ENCODE measurements at regions not wholly inside any gene's neighbourhood (a gene's known extent, or its start where the extent isn't known, plus 50 kb on each side); places are given as distances from the start of the nearest gene placed in this dataset.
A peak's percentile ranks its signal among the peaks of the same experiment; 100 is the strongest.

DNA sequence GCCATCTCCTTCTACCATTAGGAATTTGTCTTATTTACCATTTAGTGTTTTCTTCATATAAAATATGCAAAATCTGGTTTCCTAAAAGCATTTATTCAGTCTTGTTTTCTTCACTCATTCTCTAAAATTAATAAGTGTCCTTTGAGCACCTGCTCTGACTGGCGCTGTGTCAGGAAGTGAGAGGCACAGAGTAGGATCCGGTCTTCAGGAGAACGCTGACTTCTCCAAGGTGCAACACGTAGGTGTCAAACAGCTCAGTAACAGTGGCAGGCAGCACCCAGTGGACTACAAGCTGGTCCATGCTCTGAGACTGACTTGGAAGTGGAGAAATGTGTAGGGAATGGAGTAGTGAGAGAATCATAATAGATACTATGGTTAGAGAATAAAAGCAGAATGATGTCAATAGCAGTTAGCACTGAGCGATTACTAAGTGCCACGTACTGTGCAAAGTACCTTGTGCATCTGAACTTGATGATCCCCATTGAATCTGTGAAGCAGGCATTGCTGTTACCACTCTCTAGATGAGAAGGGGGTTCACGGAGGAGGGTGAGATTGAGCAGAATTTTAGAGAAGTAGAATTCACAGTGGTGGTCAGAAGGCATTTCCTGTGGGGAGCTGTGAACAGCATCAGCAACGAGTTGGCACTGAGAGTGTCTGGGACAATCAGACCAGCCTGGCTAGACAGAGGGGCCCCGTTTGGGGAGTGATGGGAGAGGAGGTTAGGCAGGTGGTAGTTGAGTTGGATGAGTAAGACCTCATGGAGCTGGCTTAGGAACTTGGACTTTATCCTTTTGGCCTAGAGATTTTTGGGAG is 569.8 kb downstream of the QKI start:
- DNase-seq (ENCODE audit: low read depth in 4 of 4, low spot score in 3 of 4), result no peak

DNA sequence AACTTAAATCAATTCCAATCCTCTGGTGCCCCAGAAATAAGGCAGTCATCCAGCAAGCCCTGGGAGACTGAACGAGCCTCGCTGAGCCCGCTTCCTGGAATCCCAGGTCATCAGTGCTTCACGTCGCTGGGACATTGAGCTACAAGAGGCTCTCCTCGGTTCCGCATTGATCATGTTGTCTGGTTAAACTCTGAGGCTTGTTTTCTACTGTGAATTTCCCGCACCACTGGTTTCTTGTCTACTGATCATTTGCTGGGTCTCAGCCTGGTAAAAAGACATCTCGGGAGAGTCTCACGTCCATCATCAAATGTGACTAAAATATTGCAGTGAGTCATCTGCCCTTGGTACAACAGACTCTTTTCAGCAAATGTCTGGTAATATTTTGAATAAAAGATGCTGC is 569.2 kb downstream of the QKI start:
- DNase-seq (ENCODE audit: low read depth in 4 of 4, low spot score in 3 of 4), result no peak

- no peak for DNase-seq (ENCODE audit: low read depth in 4 of 4, low spot score in 3 of 4)
Measured at GRCh38 chr6:163974322-163974721, 559.8 kb downstream of the QKI start.

GRCh38 chr6:163971841-163972838 is 557.6 kb downstream of the QKI start:
- no peak for DNase-seq (ENCODE audit: low read depth in 4 of 4, low spot score in 3 of 4)

- DNase-seq (ENCODE audit: low read depth in 4 of 4, low spot score in 3 of 4), result no peak
Measured at GRCh38 chr6:163970846-163971564, 556.5 kb downstream of the QKI start.

DNA sequence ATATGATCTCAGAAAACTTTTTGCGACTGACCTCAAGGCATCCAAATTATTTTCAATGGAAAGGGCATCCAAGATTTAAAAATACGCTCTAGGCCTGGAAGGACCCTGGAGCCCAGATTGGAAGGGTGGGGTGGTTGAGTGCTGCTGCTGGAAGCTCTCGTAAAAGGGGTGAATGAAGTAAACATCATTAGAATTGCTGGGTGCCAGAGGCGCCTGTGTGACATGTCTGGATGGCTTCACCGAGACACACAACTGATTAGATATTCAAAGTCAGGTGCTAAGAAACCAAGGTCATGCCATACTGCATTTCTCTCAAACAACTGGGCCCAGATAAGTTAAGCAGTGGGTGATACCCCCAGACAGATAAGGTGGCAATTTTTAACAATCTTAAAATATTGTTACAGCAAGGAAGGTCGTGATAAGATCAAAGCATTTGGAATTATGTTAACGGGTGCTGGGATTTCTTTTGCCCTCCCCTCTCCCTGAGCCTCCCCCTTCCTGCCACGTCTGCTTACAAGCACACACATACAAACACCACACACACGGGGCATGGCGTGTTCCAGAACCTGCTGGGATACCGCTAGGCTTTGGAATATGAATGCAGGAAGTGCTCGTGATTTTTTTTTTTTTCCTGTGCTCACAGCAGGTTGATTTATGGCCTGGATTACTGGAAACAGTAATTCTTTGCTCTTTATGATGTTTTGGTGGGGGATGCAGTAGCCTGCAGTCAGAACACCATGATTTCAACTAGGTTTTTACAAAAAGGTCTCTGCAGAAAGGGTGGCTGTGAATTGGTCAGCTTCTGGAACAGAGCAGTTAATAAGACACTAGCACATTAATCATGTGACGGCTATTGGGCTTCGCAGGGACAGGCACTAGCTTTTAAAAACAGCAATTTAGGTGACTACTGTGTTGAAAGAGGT is 551.2 kb downstream of the QKI start:
- peak in 2 of 4 donors; percentile 63 for DNase-seq (ENCODE audit: low read depth in 4 of 4, low spot score in 3 of 4)

DNA sequence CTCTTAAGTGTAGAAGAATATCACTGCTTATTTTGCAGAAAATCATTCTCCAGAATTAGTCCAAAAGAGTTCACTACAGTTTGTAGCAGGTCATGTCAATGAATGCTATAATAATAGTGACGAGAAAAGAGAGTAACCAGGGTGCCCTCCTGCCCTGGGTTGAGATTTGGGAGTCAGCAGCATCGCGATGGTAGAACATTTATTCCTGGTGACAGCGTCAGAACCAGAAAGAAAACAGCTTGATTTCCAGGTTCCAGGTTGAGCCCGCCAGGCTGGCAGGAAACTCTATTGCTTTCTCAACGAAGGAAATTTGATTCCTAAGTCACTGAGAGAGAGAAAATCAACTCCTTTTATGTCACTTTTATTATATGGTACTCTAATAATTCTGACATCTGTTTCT is 550.3 kb downstream of the QKI start:
- no peak for DNase-seq (ENCODE audit: low read depth in 4 of 4, low spot score in 3 of 4)

DNA sequence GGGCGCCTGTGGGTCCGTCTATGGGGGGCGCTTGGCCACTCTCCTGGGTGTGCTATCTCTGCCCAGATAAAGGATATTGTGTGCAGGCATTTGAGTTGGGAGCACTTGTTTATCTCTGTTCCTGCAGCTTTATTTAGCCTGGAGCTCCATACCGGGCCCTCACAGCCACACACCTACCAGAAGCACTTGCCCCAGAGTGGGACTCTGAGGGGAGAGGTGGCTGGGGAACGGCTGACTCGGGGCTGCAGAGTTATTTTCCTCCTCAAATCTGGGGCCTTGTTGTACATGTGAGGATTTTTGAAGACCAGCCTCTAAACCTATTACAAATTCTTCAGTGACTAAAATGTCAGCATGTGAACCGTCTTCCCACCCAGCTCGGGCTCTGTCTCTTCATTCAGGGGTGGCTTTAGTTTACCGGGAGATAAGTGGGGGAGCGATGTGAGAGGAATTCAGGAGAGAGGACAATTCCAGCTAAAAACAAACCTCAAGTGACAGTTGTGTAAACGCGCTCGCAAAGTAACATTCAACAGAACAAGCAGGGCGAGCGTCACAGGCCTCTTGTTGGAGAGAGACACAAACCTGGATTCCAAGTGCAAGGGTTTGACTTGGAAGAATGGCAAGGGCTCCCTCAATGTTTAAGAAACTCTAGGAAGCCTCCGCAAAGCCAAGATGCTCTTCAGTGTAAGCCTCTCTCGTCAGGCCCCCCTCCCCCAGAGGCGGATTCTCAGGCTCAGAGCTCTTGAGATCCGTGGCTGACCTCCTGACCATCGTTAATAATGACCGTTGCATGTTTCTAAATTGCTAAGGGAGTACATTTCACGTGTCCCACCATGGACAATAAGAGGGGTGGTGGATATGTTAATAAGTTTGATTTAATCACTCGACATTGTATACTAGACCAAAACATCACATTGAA is 548.9 kb downstream of the QKI start:
- no peak for DNase-seq (ENCODE audit: low read depth in 4 of 4, low spot score in 3 of 4)

DNA sequence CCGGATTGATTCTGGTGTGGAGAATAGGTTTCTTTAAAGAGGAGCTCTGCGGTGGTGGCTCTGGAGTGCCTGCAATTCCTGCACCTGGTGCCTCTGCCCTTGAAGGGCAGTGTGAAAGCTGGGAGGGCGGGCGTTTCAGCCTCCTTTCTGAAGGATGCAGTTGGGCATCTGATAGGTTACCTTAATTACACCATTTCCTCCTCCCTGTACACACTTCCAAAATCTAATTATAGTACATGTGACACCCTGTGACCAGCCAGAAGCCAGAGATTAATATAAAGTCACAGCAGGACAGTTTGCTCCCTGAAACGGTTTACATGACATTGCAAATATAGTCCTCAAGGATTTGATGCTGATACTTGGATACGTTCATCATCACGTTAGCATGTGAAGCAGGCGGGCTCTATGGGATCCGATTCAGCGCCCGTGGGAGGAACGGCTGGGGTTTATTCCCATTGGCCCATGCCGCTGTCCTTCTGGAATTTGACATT is 548.2 kb downstream of the QKI start:
- DNase-seq (ENCODE audit: low read depth in 4 of 4, low spot score in 3 of 4), result no peak

GRCh38 chr6:163960128-163960527 is 545.6 kb downstream of the QKI start:
- no peak for DNase-seq (ENCODE audit: low read depth in 4 of 4, low spot score in 3 of 4)

DNA sequence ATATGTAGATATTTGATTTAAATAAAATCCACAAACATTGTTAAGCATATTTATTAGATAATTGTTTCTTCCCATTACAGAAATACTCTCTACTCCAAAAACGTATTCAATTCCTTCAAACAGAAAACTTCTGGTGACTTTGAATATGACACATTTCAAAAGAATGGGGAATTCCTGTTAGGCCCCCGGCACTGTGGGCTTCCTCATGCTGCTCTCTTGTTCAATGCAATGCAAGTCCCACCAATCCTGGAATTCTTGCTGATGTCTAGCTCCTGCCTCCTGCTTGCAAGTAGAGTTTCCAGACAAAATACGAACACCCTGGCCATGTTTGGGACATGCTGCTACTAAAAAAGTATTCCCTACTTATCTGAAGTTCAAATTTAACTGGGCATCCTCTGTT is 544.1 kb downstream of the QKI start:
- DNase-seq (ENCODE audit: low read depth in 4 of 4, low spot score in 3 of 4), result no peak

DNA sequence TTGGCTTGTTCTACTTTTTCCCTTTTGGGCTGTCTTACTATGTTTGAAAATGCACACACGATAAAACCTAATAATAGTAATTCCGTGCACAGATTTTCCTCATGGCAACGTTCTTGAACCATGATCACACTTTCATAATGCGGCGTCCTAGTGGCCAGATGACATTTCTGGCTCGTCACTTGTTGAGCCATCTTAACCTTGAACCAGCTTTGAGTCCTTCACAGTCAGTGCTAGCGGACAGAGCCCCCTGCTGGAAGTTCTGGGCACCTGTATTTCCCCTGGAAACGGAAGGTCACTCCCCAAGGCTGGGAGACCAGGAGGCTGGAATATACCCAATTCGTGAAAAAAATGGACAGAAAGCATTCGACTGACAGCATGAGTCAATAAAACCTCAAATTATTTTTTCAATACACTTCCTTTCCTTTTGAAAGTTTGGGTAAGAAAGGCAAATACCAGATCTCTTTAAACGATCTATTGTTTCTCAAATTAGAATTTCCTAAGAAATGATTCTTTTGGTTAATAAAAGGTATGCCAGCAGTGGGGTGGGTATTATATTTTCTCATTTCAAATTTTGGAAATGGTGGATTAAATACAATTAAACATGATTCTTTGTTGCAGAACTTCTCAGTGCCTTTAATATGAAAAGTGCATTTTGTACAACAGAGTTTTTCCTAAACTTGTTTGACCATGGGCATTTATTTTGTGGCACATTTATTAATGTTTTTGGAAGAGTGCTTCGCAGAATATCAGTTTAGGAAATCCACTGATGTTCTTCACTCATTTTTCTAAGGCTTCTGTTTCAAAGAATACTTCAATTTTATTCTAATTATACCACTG is 542.3 kb downstream of the QKI start:
- DNase-seq (ENCODE audit: low read depth in 4 of 4, low spot score in 3 of 4), result peak in 1 of 4 donors; percentile 51

DNA sequence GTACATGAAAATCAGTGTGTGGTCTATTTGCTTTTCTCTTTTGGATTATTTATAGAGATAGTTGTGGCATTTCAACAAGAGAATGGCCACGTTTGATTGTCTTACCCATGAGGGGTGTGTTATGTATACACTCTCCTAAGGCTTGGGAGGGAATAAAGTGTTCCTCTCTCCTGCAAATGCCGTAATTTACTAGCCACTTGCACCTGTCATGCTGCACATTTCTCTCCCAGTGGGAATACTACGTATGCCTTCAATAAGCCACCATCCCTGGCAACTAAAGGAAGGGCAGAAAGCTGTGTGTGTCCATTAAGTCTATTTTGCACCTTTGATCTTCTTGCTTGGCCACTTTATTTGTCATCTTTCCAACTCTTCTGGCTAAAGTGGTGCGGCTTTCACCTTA is 541.2 kb downstream of the QKI start:
- no peak for DNase-seq (ENCODE audit: low read depth in 4 of 4, low spot score in 3 of 4)

DNA sequence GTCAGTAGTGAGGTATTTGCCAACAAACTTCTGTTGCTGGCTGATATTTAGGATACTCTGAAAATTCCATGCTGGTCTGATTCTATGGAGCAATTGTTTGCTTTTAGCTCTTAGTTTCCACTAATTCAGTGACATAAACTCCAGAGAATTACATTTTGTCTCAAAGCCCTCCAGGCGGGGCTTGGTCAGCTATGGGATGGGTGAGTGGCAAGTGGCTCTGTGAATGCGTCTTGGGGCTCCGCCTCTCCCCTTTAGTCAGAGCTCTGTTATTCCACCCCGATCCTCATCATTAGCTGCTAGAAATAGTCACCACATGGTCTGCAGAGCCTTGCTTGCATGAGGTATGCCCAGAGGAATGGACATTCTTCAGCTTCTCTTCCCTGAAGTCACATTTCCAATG is 540.6 kb downstream of the QKI start:
- no peak for DNase-seq (ENCODE audit: low read depth in 4 of 4, low spot score in 3 of 4)

DNA sequence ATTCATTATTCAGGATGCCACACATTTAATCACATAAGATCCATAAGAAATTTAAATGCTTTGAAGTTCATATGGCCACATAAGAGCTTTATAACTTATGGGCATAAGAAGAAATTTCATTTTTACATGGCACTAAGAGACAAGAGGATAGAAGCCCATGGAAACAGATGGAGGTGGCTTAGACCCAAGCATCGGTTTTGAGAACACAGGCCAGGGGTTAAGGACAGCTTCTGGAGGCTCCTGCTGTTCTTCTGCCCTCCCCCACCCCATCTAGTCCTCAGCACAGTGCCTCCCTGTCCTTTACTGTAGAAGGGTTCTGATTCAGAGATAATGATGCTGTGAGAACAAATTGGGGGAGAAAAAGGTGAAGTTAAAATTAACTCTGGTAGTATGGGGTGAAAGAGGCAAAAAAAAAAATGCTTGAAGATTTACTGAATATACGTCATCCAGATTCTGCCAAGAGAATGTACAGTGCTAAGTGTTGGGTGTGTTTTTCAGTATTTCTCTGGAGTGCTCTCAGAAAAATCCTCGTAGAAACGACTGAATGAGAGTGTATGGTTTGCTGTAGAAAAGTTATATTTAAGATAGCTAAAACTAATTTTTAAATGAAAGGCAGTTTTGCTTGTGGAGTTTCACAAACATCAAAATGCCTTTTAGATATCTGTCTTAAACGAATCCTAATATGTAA is 539.7 kb downstream of the QKI start:
- no peak for DNase-seq (ENCODE audit: low read depth in 4 of 4, low spot score in 3 of 4)

GRCh38 chr6:163952005-163952404 is 537.5 kb downstream of the QKI start:
- no peak for DNase-seq (ENCODE audit: low read depth in 4 of 4, low spot score in 3 of 4)

DNA sequence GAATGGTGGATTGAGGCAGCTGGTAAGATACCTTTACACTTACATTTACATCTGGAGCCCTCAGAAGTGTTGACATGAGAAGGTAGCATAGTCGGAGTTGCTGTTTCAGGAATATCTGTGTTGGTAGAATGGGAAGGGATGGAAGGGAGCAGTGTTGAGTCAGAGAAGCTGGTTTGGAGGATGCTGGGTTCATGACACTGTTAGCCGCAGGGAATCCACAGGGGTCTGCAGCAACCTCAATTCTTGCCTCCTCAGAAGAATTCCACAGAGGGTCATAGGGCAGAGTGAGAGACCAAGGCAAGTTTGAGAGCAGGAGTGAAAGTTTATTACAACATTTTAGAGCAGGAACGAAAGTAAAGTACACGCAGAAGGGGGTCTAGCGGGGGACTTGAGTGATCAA is 536.8 kb downstream of the QKI start:
- no peak for DNase-seq (ENCODE audit: low read depth in 4 of 4, low spot score in 3 of 4)
